C4-2B (cell line): ENCODE measurements at regions not wholly inside any gene's neighbourhood (a gene's known extent, or its start where the extent isn't known, plus 50 kb on each side); places are given as distances from the start of the nearest gene placed in this dataset.
"Not testable (repeated sequence)": the region's sequence is repeated elsewhere in the genome, so short reads cannot be mapped to it uniquely, and the experiment has no call there.

ENCODE experiments used
- H3K27ac ChIP-seq: fragments of 450-650 bp; 2 replicates; pipeline ENCODE4 v1.5.1; 2017
- ZFX ChIP-seq: fragments of 450-650 bp; IDR thresholded peaks from 2 replicates; pipeline ENCODE4 v1.6.1; 2017
- TF ChIP-seq, protein P1 (sequence below): fragments of 450-650 bp; conservative IDR thresholded peaks from 2 replicates; pipeline ENCODE4 v1.5.1; 2017; ENCODE audit warnings: mild to moderate bottlenecking

DNA sequence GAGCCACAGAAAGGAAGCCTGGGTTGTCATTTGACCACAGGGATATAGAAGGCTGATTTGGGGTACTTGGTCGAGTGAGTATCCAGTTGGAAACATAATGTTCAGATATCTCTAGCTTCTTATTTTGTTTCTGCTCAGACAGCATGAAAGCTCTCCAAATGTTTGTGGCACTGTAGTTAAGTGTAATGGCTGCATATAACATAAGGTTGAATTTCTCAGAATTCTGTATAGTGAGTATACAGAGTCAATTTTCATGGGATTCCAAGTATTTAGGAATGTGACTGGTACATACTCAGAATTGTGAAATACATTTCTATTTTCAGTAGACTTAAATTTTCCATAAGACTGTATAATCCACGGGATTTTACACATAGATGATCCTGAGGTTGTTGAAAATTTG lies 2102.1 kb upstream of the RAG2 start:
- TF ChIP-seq ZFX: no peak
- TF ChIP-seq, protein P1, sequence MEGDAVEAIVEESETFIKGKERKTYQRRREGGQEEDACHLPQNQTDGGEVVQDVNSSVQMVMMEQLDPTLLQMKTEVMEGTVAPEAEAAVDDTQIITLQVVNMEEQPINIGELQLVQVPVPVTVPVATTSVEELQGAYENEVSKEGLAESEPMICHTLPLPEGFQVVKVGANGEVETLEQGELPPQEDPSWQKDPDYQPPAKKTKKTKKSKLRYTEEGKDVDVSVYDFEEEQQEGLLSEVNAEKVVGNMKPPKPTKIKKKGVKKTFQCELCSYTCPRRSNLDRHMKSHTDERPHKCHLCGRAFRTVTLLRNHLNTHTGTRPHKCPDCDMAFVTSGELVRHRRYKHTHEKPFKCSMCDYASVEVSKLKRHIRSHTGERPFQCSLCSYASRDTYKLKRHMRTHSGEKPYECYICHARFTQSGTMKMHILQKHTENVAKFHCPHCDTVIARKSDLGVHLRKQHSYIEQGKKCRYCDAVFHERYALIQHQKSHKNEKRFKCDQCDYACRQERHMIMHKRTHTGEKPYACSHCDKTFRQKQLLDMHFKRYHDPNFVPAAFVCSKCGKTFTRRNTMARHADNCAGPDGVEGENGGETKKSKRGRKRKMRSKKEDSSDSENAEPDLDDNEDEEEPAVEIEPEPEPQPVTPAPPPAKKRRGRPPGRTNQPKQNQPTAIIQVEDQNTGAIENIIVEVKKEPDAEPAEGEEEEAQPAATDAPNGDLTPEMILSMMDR: no peak
- no peak overlapping the region for H3K27ac ChIP-seq

- TF ChIP-seq ZFX: no peak
- TF ChIP-seq, protein P1: no peak
- H3K27ac ChIP-seq: no peak overlapping the region
These were observed 2095.3 kb upstream of the RAG2 start for GRCh38 chr11:38693306-38693705.

DNA sequence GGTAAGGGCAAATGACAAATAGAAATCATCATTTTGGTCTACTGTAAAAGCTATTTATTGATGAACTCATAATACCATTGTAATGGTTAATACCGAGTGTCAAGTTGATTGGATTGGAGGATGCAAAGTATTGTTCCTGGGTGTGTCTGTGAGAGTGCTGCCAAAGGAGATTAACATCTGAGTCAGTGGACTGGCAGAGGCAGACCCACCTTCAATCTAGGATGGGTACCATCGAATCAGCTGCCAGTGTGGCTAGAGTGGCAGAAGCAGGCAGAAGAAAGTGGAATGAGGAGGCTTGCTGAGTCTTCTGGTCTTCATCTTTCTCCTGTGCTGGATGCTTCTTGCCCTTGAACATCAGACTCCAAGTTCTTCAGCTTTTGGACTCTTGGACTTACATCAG lies 2092.2 kb upstream of the RAG2 start:
- H3K27ac ChIP-seq: not testable (repeated sequence)

DNA sequence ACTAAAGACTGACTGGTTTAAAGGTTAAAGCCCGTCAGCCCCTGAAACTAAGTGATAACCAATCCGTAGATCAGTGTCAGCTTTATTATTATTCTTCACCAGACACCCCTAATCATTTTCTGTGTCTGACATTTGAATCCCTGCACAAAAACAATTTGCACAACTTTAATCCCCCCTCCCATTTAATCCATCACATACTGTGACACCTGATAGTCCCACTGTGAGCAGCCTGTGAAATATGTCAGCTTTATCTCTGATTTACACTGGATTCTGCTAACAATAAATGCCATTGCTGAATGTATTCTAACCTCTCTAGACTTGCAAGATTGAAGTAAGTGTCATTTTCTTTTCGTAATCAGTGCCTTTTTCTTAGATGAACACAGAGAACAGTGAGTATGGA lies 2089.0 kb upstream of the RAG2 start:
- no peak for TF ChIP-seq ZFX
- TF ChIP-seq, protein P1: no peak
- H3K27ac ChIP-seq: no peak overlapping the region

- TF ChIP-seq, protein P1: no peak
- no peak for TF ChIP-seq ZFX
- no peak overlapping the region for H3K27ac ChIP-seq
These were observed 2085.4 kb upstream of the RAG2 start for GRCh38 chr11:38683484-38683883.

DNA sequence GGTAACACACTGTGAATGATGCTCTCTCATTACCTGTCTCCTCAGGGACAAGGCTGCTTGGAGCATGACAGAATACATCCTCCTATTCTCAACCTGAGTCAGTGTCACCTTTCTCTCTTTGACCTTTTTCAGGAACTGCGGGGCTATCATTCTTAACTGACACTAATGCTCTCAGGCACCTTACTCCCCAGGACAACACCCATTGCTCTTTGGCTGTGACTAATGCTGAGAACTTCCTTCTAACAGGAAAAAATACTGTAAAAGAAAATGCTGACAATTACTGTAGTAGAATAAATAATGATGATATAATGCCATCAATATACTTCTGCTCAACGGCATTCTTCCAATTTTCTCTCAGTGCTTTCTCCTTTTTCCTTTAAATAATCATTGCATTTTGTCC lies 2082.7 kb upstream of the RAG2 start:
- TF ChIP-seq, protein P1: no peak
- TF ChIP-seq ZFX: no peak

GRCh38 chr11:38680166-38680565 lies 2082.1 kb upstream of the RAG2 start:
- TF ChIP-seq ZFX: no peak
- TF ChIP-seq, protein P1: no peak
- H3K27ac ChIP-seq: no peak overlapping the region

More for the DNA sequence above, 2082.7 kb upstream of the RAG2 start:
- H3K27ac ChIP-seq: no peak overlapping the region

DNA sequence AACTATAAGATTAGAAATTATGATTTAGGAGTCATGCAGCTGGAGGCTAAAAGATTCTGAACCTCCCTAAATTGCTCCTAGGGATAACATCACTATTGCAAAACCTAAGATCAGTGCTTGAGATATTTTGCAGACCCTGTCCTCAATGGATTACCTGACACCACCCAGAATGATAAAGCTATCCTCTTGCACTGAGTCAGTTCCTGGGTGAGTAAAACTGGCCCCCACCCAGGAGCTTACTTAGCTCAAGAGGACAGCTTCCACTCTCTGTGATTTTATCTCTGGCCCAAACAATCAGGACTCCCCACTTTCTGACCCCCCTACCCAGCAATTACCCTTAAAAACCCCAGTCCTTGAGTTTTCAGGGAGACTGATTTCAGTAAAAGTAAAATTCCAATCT lies 2074.4 kb upstream of the RAG2 start:
- no peak overlapping the region for H3K27ac ChIP-seq
- no peak for TF ChIP-seq ZFX
- TF ChIP-seq, protein P1: no peak
